ENCODE measurements at regions not wholly inside any gene's neighbourhood (a gene's known extent, or its start where the extent isn't known, plus 50 kb on each side); places are given as distances from the start of the nearest gene placed in this dataset.

GRCh38 chr5:175279506-175279905 lies 164.5 kb downstream of the DRD1 start:
- no peak for TF ChIP-seq CTCF (conservative IDR thresholded peaks at IDR 0.05; ENCODE audit: low read depth, low read length)

GRCh38 chr5:175275748-175276147 lies 168.2 kb downstream of the DRD1 start:
- no peak for DNase-seq (ENCODE audit: low read depth)
- TF ChIP-seq CTCF (conservative IDR thresholded peaks at IDR 0.05; ENCODE audit: low read depth, low read length) = no peak
- no peak overlapping the region for H3K4me3 ChIP-seq (ENCODE audit: low read length)

More at GRCh38 chr5:175279506-175279905, 164.5 kb downstream of the DRD1 start:
- DNase-seq (ENCODE audit: low read depth) = no peak
- no peak overlapping the region for H3K4me3 ChIP-seq (ENCODE audit: low read length)

GRCh38 chr5:175275097-175275496 lies 168.9 kb downstream of the DRD1 start:
- no peak for DNase-seq (ENCODE audit: low read depth)
- TF ChIP-seq CTCF (conservative IDR thresholded peaks at IDR 0.05; ENCODE audit: low read depth, low read length) = no peak
- no peak overlapping the region for H3K4me3 ChIP-seq (ENCODE audit: low read length)

- no peak for DNase-seq (ENCODE audit: low read depth)
- no peak overlapping the region for H3K4me3 ChIP-seq (ENCODE audit: low read length)
- TF ChIP-seq CTCF (conservative IDR thresholded peaks at IDR 0.05; ENCODE audit: low read depth, low read length) = no peak
Observed at GRCh38 chr5:175274171-175274570, 169.8 kb downstream of the DRD1 start.

- DNase-seq (ENCODE audit: low read depth) = no peak
- TF ChIP-seq CTCF (conservative IDR thresholded peaks at IDR 0.05; ENCODE audit: low read depth, low read length) = no peak
- no peak overlapping the region for H3K4me3 ChIP-seq (ENCODE audit: low read length)
Observed at GRCh38 chr5:175264406-175264805, 179.6 kb downstream of the DRD1 start.

GRCh38 chr5:175263776-175264175 lies 180.2 kb downstream of the DRD1 start:
- TF ChIP-seq CTCF (conservative IDR thresholded peaks at IDR 0.05; ENCODE audit: low read depth, low read length) = no peak
- no peak for DNase-seq (ENCODE audit: low read depth)
- H3K4me3 ChIP-seq (ENCODE audit: low read length) = no peak overlapping the region

- DNase-seq (ENCODE audit: low read depth) = no peak
- no peak for TF ChIP-seq CTCF (conservative IDR thresholded peaks at IDR 0.05; ENCODE audit: low read depth, low read length)
- no peak overlapping the region for H3K4me3 ChIP-seq (ENCODE audit: low read length)
Observed at GRCh38 chr5:175261526-175261925, 182.5 kb downstream of the DRD1 start.
